ENCODE measurements at regions not wholly inside any gene's neighbourhood (a gene's known extent, or its start where the extent isn't known, plus 50 kb on each side); places are given as distances from the start of the nearest gene placed in this dataset.

DNA sequence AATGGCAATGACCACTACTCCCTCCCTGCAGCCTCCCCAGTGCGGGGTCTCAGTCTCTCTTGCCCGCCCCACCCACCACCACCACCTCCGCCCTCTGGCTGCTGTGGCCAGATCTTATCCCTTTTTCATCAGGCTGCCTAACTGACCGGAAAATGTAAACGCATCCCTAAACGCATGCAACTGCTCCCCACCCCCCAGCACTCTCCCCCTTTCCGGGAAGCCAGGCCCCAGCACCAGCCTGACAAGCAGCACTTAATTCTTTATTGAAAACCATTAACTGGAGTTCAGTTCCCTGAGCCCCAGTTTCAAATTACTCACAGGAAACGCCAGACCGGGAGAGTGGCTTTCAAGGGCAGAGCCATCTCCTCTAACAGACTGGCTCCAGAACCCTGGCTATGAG, 147.7 kb downstream of the DMRTA2 start:
- no peak overlapping the region for H3K4me3 ChIP-seq
- TF ChIP-seq, protein P1, sequence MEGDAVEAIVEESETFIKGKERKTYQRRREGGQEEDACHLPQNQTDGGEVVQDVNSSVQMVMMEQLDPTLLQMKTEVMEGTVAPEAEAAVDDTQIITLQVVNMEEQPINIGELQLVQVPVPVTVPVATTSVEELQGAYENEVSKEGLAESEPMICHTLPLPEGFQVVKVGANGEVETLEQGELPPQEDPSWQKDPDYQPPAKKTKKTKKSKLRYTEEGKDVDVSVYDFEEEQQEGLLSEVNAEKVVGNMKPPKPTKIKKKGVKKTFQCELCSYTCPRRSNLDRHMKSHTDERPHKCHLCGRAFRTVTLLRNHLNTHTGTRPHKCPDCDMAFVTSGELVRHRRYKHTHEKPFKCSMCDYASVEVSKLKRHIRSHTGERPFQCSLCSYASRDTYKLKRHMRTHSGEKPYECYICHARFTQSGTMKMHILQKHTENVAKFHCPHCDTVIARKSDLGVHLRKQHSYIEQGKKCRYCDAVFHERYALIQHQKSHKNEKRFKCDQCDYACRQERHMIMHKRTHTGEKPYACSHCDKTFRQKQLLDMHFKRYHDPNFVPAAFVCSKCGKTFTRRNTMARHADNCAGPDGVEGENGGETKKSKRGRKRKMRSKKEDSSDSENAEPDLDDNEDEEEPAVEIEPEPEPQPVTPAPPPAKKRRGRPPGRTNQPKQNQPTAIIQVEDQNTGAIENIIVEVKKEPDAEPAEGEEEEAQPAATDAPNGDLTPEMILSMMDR (IDR thresholded peaks at IDR 0.05): no peak
- TF ChIP-seq POLR2A (IDR thresholded peaks at IDR 0.05): no peak
- H3K36me3 ChIP-seq: no peaks in the 10 kb centered on the region
- no peaks in the 10 kb centered on the region for H3K9me3 ChIP-seq
- no peak overlapping the region for H3K27ac ChIP-seq
- no peaks in the 10 kb centered on the region for H3K4me1 ChIP-seq
- intact Hi-C loops (cut with DNase I; ENCODE audit: low total_unique reads): no loop called here
- no peak for DNase-seq
- no peaks in the 10 kb centered on the region for H3K27me3 ChIP-seq

DNA sequence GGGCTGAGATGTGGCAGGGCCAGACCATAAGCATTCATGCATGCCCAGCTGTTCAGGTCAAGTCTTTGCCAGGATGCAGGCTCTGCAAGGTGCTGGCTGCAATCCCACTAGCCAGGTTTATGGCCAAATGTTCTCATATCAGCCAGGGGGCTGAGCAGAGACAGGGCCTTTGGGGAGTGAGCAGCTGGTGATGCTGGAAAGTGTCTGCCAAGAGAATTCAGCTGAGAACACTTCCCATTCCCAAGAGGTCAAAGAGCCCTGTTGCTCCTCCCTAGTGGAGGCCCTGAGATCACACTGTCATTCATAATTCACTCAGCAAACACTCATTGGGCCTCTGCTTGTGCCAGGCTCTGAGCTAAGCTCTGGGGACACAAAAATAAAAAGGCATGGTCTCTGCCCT, 150.3 kb downstream of the DMRTA2 start:
- intact Hi-C loops (cut with DNase I; ENCODE audit: low total_unique reads): no loop called here
- no peak overlapping the region for H3K27ac ChIP-seq
- no peak overlapping the region for H3K4me3 ChIP-seq

DNA sequence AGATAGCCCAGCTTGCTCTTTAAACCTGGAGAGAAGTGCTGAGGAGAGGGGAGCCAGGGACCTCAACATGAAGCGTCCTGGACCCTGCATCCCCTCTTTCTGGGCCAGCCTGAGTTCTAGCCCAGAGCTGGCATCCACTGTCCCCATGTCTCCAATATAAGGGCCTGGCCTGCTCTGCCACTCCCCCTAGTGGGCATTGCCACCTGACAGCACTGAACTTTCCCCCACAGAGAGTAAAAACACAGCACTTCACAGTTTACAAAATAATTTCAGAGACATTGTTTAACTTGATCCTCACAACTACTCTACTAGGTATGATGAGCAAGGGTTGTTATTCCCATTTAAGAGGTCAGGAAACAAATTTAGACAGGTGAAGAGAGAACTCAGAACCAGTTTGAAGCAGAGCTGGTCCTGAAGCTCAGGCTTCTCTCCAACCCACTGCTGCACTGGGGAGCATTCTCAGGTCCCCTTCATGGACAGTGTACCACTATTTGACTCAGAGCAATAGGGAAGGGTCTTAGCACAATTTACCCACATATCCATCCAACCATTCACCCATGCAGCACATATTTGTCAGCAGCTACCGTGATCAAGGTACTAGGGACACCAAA, 151.2 kb downstream of the DMRTA2 start:
- Histone ChIP-seq H3K27me3 (no peaks in the 10 kb centered on the region), H3K27ac (no peak overlapping the region), H3K4me3 (no peak overlapping the region), H3K36me3 (no peaks in the 10 kb centered on the region), H3K9me3 (no peaks in the 10 kb centered on the region), H3K4me1 (no peaks in the 10 kb centered on the region)
- intact Hi-C loops (cut with DNase I; ENCODE audit: low total_unique reads): no loop called here
- no peak for DNase-seq
- TF ChIP-seq, protein P1 (IDR thresholded peaks at IDR 0.05): peak in 1 of 4 experiments; percentile 14
- no peak for TF ChIP-seq POLR2A (IDR thresholded peaks at IDR 0.05)

More for the DNA sequence above, 150.3 kb downstream of the DMRTA2 start:
- DNase-seq: no peak
- Histone ChIP-seq H3K36me3 (no peaks in the 10 kb centered on the region), H3K9me3 (no peaks in the 10 kb centered on the region), H3K4me1 (no peaks in the 10 kb centered on the region), H3K27me3 (no peaks in the 10 kb centered on the region)
- TF ChIP-seq, protein P1 (IDR thresholded peaks at IDR 0.05): no peak

DNA sequence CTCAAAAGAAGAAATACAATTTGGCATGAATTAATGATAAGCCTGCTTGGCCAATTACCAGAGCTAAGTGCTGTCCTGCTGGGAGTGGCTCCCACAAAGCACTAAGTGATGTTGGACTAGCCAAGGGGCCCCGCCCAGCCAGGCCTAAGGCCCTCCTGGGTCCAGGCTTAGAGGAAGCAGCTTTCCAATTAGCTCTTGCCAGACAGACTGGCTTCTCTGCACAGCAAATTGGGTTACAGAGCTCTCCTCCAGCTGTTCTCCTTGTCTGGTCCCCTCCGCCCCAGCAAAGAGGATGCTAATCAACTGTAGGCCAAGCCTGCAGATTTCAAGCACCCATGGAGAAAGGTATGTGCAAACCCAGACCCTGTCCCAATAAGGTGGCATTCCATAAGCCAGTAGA, 151.9 kb downstream of the DMRTA2 start:
- Histone ChIP-seq H3K36me3 (no peaks in the 10 kb centered on the region), H3K4me3 (no peak overlapping the region), H3K9me3 (no peaks in the 10 kb centered on the region), H3K4me1 (no peaks in the 10 kb centered on the region), H3K27ac (no peak overlapping the region), H3K27me3 (no peaks in the 10 kb centered on the region)
- intact Hi-C loops (cut with DNase I; ENCODE audit: low total_unique reads): no loop called here
- no peak for DNase-seq
- no peak for TF ChIP-seq POLR2A (IDR thresholded peaks at IDR 0.05)
- TF ChIP-seq, protein P1 (IDR thresholded peaks at IDR 0.05): no peak

DNA sequence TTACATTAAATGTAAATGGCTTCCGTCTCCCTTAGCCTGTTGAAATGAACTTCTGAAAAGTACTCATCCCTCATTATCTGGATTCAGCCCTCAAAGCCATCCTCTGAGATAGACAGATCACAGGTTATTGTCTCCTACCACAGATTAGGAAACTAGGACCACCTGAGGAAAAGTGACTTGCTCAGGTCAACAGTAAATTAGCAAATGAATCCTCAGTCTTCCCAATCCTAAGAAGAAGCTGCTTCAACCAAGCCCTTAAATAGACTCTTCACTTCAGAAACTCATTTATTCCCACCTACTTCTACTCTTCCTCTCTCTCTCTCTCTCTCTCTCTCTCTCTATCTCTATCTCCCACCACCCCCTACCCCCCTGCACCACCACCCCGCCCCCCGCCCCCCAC, 152.3 kb downstream of the DMRTA2 start:
- Histone ChIP-seq H3K27ac (no peak overlapping the region), H3K9me3 (no peaks in the 10 kb centered on the region), H3K27me3 (no peaks in the 10 kb centered on the region), H3K4me1 (no peaks in the 10 kb centered on the region), H3K36me3 (no peaks in the 10 kb centered on the region), H3K4me3 (no peak overlapping the region)
- intact Hi-C loops (cut with DNase I; ENCODE audit: low total_unique reads): no loop called here
- no peak for TF ChIP-seq POLR2A (IDR thresholded peaks at IDR 0.05)
- TF ChIP-seq, protein P1 (IDR thresholded peaks at IDR 0.05): no peak
- DNase-seq: no peak
